Renal cortex interstitium (tissue), 11 donors: ENCODE measurements at regions not wholly inside any gene's neighbourhood (a gene's known extent, or its start where the extent isn't known, plus 50 kb on each side); places are given as distances from the start of the nearest gene placed in this dataset.
"Not testable (repeated sequence)": the region's sequence is repeated elsewhere in the genome, so short reads cannot be mapped to it uniquely, and the experiment has no call there.

ENCODE experiments used
- DNase-seq, 11 donors: peaks; one replicate each; pipeline ENCODE4 v3.0.0-alpha.2; 2013; ENCODE audit warnings: low read depth in 9 of 11, low spot score in 4 of 11; ENCODE audit errors: extremely low read depth in 1 of 11

GRCh38 chr16:52002026-52002425 is 544.9 kb downstream of the TOX3 start:
- no peak for DNase-seq

GRCh38 chr16:51996516-51996915 is 550.4 kb downstream of the TOX3 start:
- peak in 1 of 11 donors; percentile 3 for DNase-seq

GRCh38 chr16:51994597-51994996 is 552.3 kb downstream of the TOX3 start:
- peak in 10 of 11 donors; percentile 44 to 77 (median 56) for DNase-seq

DNA sequence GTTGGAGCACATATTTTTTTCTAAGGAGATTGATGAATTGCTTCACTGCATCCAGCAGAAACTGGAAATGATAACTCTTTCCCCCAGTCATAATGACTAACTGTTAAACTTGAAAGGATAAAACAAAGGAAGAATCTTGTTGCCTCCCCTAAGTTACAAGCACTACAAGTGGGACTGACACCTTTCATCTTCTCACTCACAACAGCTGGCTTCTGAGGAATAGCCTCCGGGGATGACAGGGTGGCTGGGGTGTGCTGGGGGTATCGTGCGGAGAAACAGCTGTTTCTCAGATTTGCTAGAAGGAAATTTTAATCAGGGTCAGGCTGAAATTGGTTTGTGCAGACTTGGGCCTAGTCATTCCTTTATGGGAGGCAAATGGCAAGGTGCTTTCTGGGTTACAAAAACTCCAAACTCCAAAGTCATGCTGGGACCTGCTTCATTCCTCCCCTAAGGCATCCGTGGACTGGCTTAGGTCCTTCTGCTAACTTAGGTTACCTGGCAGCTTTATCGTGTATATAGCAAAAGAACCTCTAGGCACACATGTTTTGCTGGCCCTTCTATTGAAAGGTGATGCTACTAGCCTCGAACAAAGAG is 557.2 kb downstream of the TOX3 start:
- DNase-seq: no peak

- no peak for DNase-seq
Measured at GRCh38 chr16:51988977-51989376, 558.0 kb downstream of the TOX3 start.

DNA sequence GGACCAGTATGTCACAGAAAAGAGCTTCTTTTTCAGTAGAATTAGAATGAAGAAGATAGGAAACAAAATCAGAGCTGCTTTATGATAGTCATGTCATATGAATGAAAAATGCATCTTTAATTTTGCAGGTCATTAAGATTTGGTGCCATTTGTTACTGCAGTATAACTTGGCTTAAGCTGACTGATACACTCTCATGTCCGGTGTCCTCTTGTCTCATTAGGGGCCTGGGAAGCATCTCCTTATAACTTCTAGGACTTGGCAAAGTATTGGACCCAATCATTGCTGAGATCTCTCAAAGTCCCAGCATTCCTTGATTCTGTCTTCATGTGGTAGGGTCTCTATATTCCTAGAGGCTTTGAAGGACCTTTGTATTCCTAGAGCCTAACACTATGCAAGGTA is 559.4 kb downstream of the TOX3 start:
- DNase-seq: no peak

DNA sequence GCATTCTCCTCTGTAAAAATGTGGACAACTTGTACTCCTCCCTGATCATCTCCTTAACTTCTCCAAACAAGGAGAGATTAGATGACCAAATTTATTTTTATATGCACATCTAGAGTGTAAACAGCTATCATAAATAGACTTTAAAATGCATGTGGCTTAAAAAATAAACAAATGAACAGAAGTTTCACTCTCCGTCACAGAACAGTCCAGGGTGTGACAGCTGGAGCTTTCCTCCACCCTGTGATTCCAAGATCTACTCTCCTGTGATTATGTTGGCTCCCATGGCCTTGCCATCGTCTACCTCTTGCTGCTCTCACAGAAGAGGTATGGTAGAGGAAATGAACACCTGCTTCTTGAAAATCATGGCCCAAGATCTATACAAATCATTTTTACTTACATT is 560.2 kb downstream of the TOX3 start:
- DNase-seq: no peak

DNA sequence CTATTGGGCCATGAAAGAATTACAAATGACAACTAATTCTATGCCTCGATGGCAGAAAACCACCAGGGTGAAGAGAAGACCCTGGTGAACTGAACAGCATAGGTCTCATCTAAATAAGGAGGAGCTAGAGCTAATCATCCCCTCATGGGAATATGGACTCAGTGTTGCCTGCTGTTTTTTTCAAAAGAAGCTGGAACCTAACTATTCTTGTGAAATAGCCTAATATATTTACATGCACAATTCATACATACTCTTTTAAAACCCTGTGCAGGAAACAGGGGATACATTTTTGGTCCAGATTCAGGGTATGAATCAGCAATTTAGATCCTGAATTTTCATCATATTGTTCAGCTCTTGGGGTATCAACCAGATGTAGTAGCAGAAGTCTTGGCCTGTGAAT is 560.6 kb downstream of the TOX3 start:
- DNase-seq: no peak

GRCh38 chr16:51985126-51985525 is 561.8 kb downstream of the TOX3 start:
- DNase-seq: no peak

DNA sequence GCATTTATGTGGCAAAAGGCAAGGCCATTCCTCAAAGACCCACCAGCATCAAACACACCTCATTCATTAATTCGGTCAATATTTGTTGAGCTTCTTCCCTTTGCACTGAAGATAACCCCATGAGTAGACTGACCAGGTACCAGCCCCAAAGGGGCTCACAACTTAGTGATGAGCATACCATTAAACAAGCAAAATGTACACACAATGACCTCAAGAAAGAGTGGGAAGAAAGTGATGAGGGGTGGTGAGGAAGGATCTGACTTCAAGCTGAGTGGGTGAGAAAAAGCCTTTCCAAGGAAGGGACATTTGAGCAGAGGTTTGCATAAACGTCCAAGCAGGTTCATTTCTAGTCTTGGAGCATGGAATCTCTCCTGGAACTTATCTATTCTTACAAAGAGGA is 562.5 kb downstream of the TOX3 start:
- DNase-seq: no peak

DNA sequence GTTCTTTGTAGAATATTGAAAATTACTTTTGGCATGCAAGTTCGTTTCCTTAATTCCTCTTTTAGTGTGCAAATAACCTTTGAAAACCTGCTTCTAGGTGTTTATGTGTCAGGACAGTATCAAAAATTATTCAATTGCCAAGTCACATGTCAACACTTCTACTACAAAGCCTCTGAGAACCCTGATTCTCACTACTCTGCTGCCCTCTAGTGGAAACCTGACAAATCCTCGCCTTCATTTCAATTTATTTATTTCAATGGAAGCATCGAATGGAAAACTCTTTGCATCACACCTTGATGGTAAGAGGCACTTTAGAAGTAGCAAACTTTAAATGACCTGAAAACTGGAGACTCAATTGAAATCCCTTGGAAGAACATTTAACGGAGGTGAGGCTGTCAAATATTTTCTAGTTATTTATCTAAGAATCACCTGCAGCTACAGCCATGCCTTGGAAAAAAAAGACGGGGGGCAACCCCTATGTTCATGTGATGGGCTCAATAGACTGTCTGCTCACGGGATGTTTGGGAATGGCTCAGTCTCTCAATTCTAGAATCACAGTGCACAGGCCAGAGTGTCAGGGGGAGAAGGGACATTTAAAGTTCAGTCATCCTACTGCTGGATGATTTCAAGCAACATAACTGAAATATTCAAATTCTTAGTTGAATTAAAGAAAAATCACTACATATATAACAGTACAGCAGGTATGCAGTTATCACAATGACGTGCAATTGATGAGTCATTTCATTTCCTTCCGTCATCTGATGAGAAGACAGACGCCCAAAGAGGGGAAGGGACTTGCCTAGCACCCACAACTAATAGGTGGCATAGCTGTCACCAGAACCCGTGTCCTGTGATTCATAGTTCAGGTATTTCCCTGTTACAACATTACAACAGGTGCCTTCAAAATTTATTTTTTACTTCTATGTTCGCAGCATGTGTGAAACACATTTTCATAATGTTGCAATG is 563.9 kb downstream of the TOX3 start:
- DNase-seq: peak; percentile 57 to 86 (median 75)

- DNase-seq: no peak
Measured at GRCh38 chr16:51981725-51982124, 565.2 kb downstream of the TOX3 start.

DNA sequence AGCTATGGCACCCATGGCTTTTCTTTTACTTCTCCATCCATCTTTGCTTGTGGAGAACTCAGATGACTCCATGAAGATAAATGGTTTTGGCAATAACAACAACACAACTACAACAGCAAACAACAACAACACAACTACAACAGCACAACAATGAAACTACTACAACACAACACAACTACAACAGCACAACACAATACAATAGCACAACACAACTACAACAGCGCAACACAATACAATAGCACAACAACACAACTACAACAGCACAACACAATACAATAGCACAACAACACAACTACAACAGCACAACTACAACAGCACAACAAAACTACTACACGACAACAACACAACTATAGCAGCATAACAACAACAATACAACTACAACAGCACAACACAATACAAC is 569.4 kb downstream of the TOX3 start:
- DNase-seq: not testable (repeated sequence)

DNA sequence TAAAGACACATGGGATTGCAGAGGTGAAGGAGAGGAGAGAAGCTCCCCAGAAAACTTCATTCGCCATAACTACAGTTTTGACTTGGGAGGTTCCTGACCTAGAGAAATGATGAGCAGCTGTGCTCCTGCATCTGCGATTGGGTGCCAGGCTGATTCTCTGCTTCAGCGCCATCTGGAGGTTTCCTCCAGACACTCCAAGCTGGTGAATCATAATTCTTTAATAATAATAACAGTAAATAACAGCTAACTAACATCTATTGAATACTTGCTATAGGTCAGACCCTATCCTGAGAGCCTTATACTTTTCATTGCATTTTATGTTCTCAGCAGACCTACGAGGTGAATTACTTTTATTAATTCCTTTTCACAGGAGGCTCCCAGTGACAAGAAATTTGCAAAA is 575.8 kb downstream of the TOX3 start:
- DNase-seq: no peak

DNA sequence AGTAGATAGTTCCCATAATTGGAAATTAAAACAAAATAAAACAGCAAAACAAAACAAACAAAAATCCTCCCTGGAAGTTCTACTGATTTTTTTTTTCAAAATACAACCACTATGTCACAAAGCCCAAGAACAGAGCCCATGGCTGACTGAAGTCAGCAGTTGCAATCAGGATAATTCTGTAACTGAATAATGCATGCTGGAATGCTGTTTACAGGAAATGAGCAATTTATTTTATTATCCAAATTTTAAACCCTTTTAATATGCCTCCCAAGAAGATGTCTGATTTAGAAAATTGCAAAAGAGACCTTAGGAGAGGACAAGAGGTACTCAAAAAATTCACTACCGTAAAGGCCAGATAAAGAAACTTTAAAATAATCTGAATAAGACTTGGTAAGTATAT is 578.2 kb downstream of the TOX3 start:
- no peak for DNase-seq

GRCh38 chr16:51967646-51968045 is 579.3 kb downstream of the TOX3 start:
- peak in 5 of 11 donors; percentile 52 to 65 (median 56) for DNase-seq

DNA sequence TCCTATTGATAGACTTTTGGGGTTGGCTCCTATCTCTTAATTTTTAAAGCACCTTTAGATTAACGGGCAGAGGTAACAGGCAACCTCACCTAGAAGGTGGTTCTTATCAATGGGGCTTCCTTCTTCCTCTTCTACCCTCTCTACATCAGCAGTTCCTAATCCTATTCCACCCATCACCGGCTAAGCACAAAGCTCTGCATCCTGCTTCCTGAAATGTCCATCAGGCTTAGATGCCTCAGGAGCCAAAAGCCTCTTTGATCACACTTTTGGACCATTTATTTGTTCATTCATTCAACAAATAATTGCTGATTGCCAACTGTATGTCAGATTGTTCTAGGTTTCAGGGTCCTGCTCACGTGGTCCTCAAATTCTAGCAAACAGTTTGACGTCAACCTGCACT is 586.0 kb downstream of the TOX3 start:
- DNase-seq: no peak

DNA sequence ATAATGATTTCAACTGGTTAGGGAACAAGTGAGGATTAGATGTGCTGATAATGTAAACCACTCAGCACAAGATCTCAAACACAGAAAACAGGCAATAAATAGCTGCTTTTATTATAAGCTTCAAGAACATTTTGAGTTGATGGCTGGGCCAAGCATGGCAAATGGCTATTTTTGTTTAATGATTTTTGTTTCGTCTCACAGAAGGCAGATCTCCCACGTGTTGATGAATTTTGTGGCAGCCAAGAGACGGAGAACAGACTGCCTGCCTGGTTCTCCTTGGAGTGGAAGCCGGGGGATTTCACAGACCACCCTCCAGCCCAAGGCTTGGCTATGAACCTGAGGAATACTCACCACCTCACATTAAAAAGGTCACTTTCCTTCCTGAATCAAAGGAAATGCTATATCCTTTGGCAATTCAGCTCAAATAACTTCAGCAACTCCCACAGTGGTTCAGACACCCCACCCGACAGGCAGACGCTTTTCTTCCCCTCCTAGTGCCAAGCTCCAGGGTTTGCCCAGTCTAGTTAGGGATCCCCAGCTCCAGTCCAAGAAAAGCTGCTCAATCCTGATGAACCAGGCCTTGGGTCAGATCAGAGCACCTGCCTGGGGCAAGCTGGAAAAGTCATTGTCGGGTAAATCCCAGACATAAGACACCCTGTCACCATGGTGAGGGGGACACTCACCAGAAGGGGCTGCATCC is 593.5 kb downstream of the TOX3 start:
- peak in 1 of 11 donors; percentile 50 for DNase-seq

DNA sequence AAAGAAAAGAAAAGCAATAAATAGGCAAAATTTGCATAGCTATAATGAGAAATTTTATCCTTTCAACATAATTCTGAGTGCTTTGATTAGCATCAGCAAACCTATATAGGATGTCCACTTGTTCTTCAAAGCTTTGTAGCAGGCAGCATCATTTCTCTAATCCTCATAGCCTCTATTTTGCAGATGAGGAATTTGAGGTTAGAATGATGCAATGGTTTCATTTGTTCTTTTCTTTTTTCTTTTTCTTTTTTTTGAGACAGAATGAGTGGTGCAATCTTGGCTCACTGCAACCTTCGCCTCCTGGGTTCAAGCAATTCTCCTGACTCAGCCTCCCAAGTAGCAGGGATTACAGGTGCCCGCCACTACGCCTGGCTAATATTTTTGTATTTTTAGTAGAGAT is 594.4 kb downstream of the TOX3 start:
- no peak for DNase-seq
